GM12891 (cell line): ENCODE measurements at regions not wholly inside any gene's neighbourhood (a gene's known extent, or its start where the extent isn't known, plus 50 kb on each side); places are given as distances from the start of the nearest gene placed in this dataset.

ENCODE experiments used
- POLR2A ChIP-seq: IDR thresholded peaks from 2 replicates; pipeline ENCODE4 v1.6.1; 2011; ENCODE audit warnings: low read depth, low read length, control low read depth
- POLR2AphosphoS5 ChIP-seq: IDR thresholded peaks from 2 replicates; pipeline ENCODE4 v1.6.1; 2011; ENCODE audit warnings: low read depth, low read length, control low read depth
- SPI1 ChIP-seq: IDR thresholded peaks from 2 replicates; pipeline ENCODE4 v1.6.1; 2011; ENCODE audit warnings: low read depth, low read length, control low read depth

DNA sequence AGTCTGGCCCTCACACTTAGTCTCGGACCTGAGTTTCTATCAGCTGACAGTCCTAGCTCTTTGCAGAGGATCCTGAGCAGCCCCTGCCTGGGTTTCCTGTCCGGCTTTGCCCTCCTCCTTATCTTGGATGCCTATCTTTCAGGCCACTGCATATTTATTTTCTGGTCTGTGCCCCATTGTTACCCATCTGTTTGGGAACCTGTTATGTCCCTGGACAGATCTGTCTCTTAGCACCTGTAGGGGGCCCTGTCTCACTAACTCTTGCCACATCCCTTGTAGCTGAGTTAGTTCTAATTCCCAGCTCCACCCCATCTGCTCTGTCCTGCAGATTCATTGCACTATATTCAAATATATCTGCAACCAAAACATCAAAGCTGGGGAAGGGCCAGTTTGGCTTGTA is 514.9 kb upstream of the LCORL start:
- TF ChIP-seq POLR2A (no peak), SPI1 (no peak), POLR2AphosphoS5 (no peak)
